H1 (cell line): ENCODE measurements at regions not wholly inside any gene's neighbourhood (a gene's known extent, or its start where the extent isn't known, plus 50 kb on each side); places are given as distances from the start of the nearest gene placed in this dataset.

Experiments used
- CTCF ChIA-PET: fragments of 300-600 bp; sonication (Branson Sonifier 250); formaldehyde crosslinking; loops from one replicate; lab custom pipeline; 2021; ENCODE audit not compliant: partially characterized antibody; lab: Charles Lee
- POLR2A ChIA-PET: fragments of 300-600 bp; sonication (Branson Sonifier 250); formaldehyde crosslinking; loops from one replicate; lab custom pipeline; 2021; ENCODE audit warnings: inconsistent platforms; ENCODE audit not compliant: partially characterized antibody; lab: Charles Lee
- DNase-seq, 2 experiments: peaks; one replicate each; pipeline versions ENCODE4 v3.0.0 to v3.0.0-alpha.2; 2010 to 2022; ENCODE audit warnings: low spot score in 2 of 2, low read depth in 1 of 2, mixed read lengths in 1 of 2
- FAIRE-seq: peaks from 2 replicates; lab custom pipeline; 2011; peaks lifted over from hg19 to GRCh38; lab: Jason Lieb, UNC
- H2AFZ ChIP-seq: 2 replicates; pipeline ENCODE4 v1.8.1; 2012; ENCODE audit warnings: low read length, inconsistent platforms
- H2AK5ac ChIP-seq: 2 replicates; pipeline ENCODE4 v1.6.1; 2013; ENCODE audit warnings: low read depth, low read length
- H2BK120ac ChIP-seq: replicated peaks from 2 replicates; pipeline ENCODE3; 2013; ENCODE audit warnings: low read depth, low read length, inconsistent platforms
- H2BK12ac ChIP-seq: 2 replicates; pipeline ENCODE4 v1.6.1; 2013; ENCODE audit warnings: low read depth, low read length
- H2BK15ac ChIP-seq: 2 replicates; pipeline ENCODE4 v1.6.1; 2013; ENCODE audit warnings: low read length
- H2BK20ac ChIP-seq: 2 replicates; pipeline ENCODE4 v1.6.1; 2013; ENCODE audit warnings: low read length
- H2BK5ac ChIP-seq: 2 replicates; pipeline ENCODE4 v1.6.1; 2013; ENCODE audit warnings: low read depth, low read length
- H3K14ac ChIP-seq: 2 replicates; pipeline ENCODE4 v1.6.1; 2013; ENCODE audit warnings: inconsistent platforms; ENCODE audit not compliant: insufficient read length
- H3K18ac ChIP-seq: 2 replicates; pipeline ENCODE4 v1.6.1; 2013; ENCODE audit warnings: low read length; ENCODE audit errors: extremely low read depth
- H3K23ac ChIP-seq: 2 replicates; pipeline ENCODE4 v1.6.1; 2013; ENCODE audit warnings: inconsistent platforms; ENCODE audit not compliant: insufficient read length
- H3K23me2 ChIP-seq: 2 replicates; pipeline ENCODE4 v1.6.1; 2013; ENCODE audit warnings: low read depth, low read length
- H3K27ac ChIP-seq: 2 replicates; pipeline ENCODE4 v1.6.1; 2011; ENCODE audit warnings: low read depth, low read length, inconsistent platforms
- H3K27me3 ChIP-seq, 4 experiments: replicated peaks in 1 of 4; 1 replicate in 1 of 4; 2 replicates in 3 of 4; pipeline versions ENCODE4 v1.6.1 to v1.8.1; 2011 to 2013; ENCODE audit warnings: low read length in 3 of 4, mild to moderate bottlenecking in 3 of 4, inconsistent platforms in 2 of 4, mixed read lengths in 2 of 4, moderate library complexity in 1 of 4; ENCODE audit not compliant: control insufficient read depth in 3 of 4, insufficient read depth in 3 of 4; ENCODE audit errors: extremely low read depth in 1 of 4
- H3K36me3 ChIP-seq, 4 experiments: 2 replicates each; pipeline versions ENCODE4 v1.6.1 to v1.8.1; 2011 to 2013; ENCODE audit warnings: mild to moderate bottlenecking in 4 of 4, low read length in 3 of 4, moderate library complexity in 2 of 4, control low read depth in 1 of 4, inconsistent platforms in 1 of 4; ENCODE audit not compliant: insufficient read depth in 4 of 4, control insufficient read depth in 2 of 4
- H3K4ac ChIP-seq: replicated peaks from 2 replicates; pipeline ENCODE3; 2013; ENCODE audit warnings: low read length, low read depth, mixed read lengths, inconsistent platforms; ENCODE audit not compliant: insufficient read length
- H3K4me1 ChIP-seq, 4 experiments: replicated peaks in 1 of 4; 1 replicate in 1 of 4; 2 replicates in 3 of 4; pipeline versions ENCODE4 v1.6.1 to v1.8.1; 2011 to 2013; ENCODE audit warnings: low read length in 3 of 4, inconsistent platforms in 2 of 4, mixed read lengths in 1 of 4; ENCODE audit not compliant: insufficient read depth in 4 of 4, control insufficient read depth in 3 of 4
- H3K4me2 ChIP-seq, 2 experiments: 2 replicates each; pipeline versions ENCODE4 v1.6.1 to v1.8.1; 2011 to 2013; ENCODE audit warnings: low read depth in 2 of 2, low read length in 2 of 2, control low read depth in 1 of 2, inconsistent platforms in 1 of 2, mild to moderate bottlenecking in 1 of 2; ENCODE audit not compliant: insufficient read depth in 1 of 2
- H3K4me3 ChIP-seq, 4 experiments: fragments of 200-600, 300-600 bp in 1 of 4; sonication (generic), shearing (Covaris generic), sonication (Bioruptor Twin) in 1 of 4; 2 replicates each; pipeline versions ENCODE4 v1.5.1 to v1.8.1; 2011 to 2016; ENCODE audit warnings: low read length in 4 of 4, low read depth in 3 of 4, control low read depth in 2 of 4, inconsistent platforms in 2 of 4, mild to moderate bottlenecking in 2 of 4, mixed read lengths in 1 of 4, moderate library complexity in 1 of 4; ENCODE audit not compliant: insufficient read depth in 2 of 4; ENCODE audit errors: extremely low read depth in 1 of 4
- H3K56ac ChIP-seq: replicated peaks from 2 replicates; pipeline ENCODE3; 2013; ENCODE audit warnings: low read depth, mild to moderate bottlenecking, mixed read lengths, low read length, inconsistent platforms; ENCODE audit not compliant: insufficient read length
- H3K79me1 ChIP-seq: 2 replicates; pipeline ENCODE4 v1.6.1; 2013; ENCODE audit warnings: low read depth, low read length, control low read depth
- H3K79me2 ChIP-seq, 2 experiments: 2 replicates each; pipeline versions ENCODE4 v1.6.1 to v1.8.1; 2012 to 2013; ENCODE audit warnings: low read length in 2 of 2, mild to moderate bottlenecking in 2 of 2, inconsistent platforms in 1 of 2; ENCODE audit not compliant: insufficient read depth in 2 of 2, control insufficient read depth in 1 of 2
- H3K9ac ChIP-seq, 4 experiments: replicated peaks in 1 of 4; 1 replicate in 1 of 4; 2 replicates in 3 of 4; pipeline versions ENCODE4 v1.6.1 to v1.8.1; 2011 to 2013; ENCODE audit warnings: low read depth in 3 of 4, low read length in 3 of 4, control low read depth in 2 of 4, mild to moderate bottlenecking in 2 of 4, moderate library complexity in 2 of 4, inconsistent platforms in 1 of 4; ENCODE audit errors: extremely low read depth in 1 of 4
- H3K9me3 ChIP-seq, 2 experiments: 2 replicates each; pipeline versions ENCODE4 v1.6.1 to v1.8.1; 2012 to 2013; ENCODE audit warnings: mild to moderate bottlenecking in 2 of 2, moderate library complexity in 2 of 2, control low read depth in 1 of 2, inconsistent platforms in 1 of 2, low read depth in 1 of 2, low read length in 1 of 2, mixed read lengths in 1 of 2; ENCODE audit not compliant: insufficient read depth in 2 of 2
- H4K20me1 ChIP-seq, 2 experiments: replicated peaks in 1 of 2; 2 replicates each; pipeline versions ENCODE3 to v1.8.1; 2011 to 2013; ENCODE audit warnings: inconsistent platforms in 2 of 2, low read length in 2 of 2, mild to moderate bottlenecking in 1 of 2; ENCODE audit not compliant: insufficient read depth in 2 of 2, control insufficient read depth in 1 of 2
- H4K5ac ChIP-seq: 2 replicates; pipeline ENCODE4 v1.6.1; 2013; ENCODE audit warnings: low read length, low read depth, mixed read lengths, inconsistent platforms; ENCODE audit not compliant: insufficient read length
- H4K8ac ChIP-seq: 2 replicates; pipeline ENCODE4 v1.8.0; 2013; ENCODE audit warnings: mild to moderate bottlenecking, moderate library complexity, low read length, inconsistent platforms; ENCODE audit not compliant: insufficient read depth; ENCODE audit errors: extremely low read depth
- H4K91ac ChIP-seq: replicated peaks from 2 replicates; pipeline ENCODE3; 2013; ENCODE audit warnings: low read length, mixed read lengths, inconsistent platforms; ENCODE audit not compliant: insufficient read length
- ATF3 ChIP-seq: IDR thresholded peaks from 2 replicates; pipeline ENCODE4 v1.6.1; 2011; ENCODE audit warnings: low read depth, mild to moderate bottlenecking, low read length; ENCODE audit not compliant: insufficient read depth
- BACH1 ChIP-seq: IDR thresholded peaks from 2 replicates; pipeline ENCODE4 v1.6.1; 2012; ENCODE audit warnings: low read length, improper control_type of control experiment
- GABPA ChIP-seq: IDR thresholded peaks from 2 replicates; pipeline ENCODE4 v1.6.1; 2011; ENCODE audit warnings: mild to moderate bottlenecking, low read length, moderate library complexity, borderline replicate concordance; ENCODE audit not compliant: insufficient read depth
- GTF2F1 ChIP-seq: IDR thresholded peaks from 2 replicates; pipeline ENCODE4 v1.6.1; 2012; ENCODE audit warnings: low read depth, low read length, improper control_type of control experiment, borderline replicate concordance
- HDAC2 ChIP-seq, 2 experiments: fragments of 300-600 bp in 1 of 2; sonication (generic) in 1 of 2; IDR thresholded peaks; 2 replicates each; pipeline ENCODE4 v1.6.1; 2011 to 2012; ENCODE audit warnings: low read depth in 2 of 2, low read length in 2 of 2, mild to moderate bottlenecking in 2 of 2, moderate library complexity in 2 of 2, borderline replicate concordance in 1 of 2, inconsistent platforms in 1 of 2
- HDAC6 ChIP-seq: IDR thresholded peaks from one replicate; pipeline ENCODE4 v1.7.1; 2012; ENCODE audit warnings: low read depth, mild to moderate bottlenecking, inconsistent platforms, low read length, moderate library complexity
- NRF1 ChIP-seq: IDR thresholded peaks from 2 replicates; pipeline ENCODE4 v1.6.1; 2011; ENCODE audit warnings: mild to moderate bottlenecking, low read depth, low read length, improper control_type of control experiment
- POLR2A ChIP-seq, 2 experiments: IDR thresholded peaks; 1 replicate in 1 of 2; 2 replicates in 1 of 2; pipeline ENCODE4 v1.6.1; 2011; ENCODE audit warnings: low read depth in 2 of 2, low read length in 2 of 2, mild to moderate bottlenecking in 2 of 2; ENCODE audit errors: control extremely low read depth in 1 of 2
- POLR2AphosphoS5 ChIP-seq: IDR thresholded peaks from 2 replicates; pipeline ENCODE4 v1.6.1; 2011; ENCODE audit warnings: low read depth, low read length
- RNF2 ChIP-seq: fragments of 200-900, 300-1000 bp; sonication (generic); IDR thresholded peaks from 2 replicates; pipeline ENCODE4 v1.7.1; 2016; ENCODE audit warnings: borderline replicate concordance, low read depth, mild to moderate bottlenecking, antibody characterized with exemption, low read length; ENCODE audit not compliant: poor library complexity, severe bottlenecking; ENCODE audit errors: missing control alignments
- SIN3A ChIP-seq, 2 experiments: IDR thresholded peaks in 1 of 2; conservative IDR thresholded peaks in 1 of 2; 2 replicates each; pipeline ENCODE4 v1.6.1; 2011 to 2012; ENCODE audit warnings: low read length in 2 of 2, improper control_type of control experiment in 1 of 2, low read depth in 1 of 2, mild to moderate bottlenecking in 1 of 2
- SP4 ChIP-seq: IDR thresholded peaks from 2 replicates; pipeline ENCODE4 v1.6.1; 2012; ENCODE audit warnings: low read length, inconsistent platforms
- SUZ12 ChIP-seq: fragments of 200-600 bp; sonication (generic); IDR thresholded peaks from 2 replicates; pipeline ENCODE4 v1.6.1; 2012; ENCODE audit warnings: mild to moderate bottlenecking, inconsistent platforms, low read length, moderate library complexity, mixed read lengths
- WGBS, 2 experiments: shearing (Covaris generic) in 1 of 2; methylation state at CpG; one replicate each; pipeline versions ENCODE4 v1.1.6 to v1.1.7; 2013 to 2015; ENCODE audit warnings: low lambda C conversion rate in 2 of 2, mixed read lengths in 2 of 2, inconsistent platforms in 1 of 2, low coverage in 1 of 2, missing lambda C conversion rate in 1 of 2; ENCODE audit not compliant: insufficient replicate concordance in 2 of 2, insufficient coverage in 1 of 2, insufficient read length in 1 of 2; ENCODE audit errors: extremely low coverage in 1 of 2, missing lambda C conversion rate in 1 of 2; 5-methylcytosine and 5-hydroxymethylcytosine counted together
- TF ChIP-seq, protein P1 (sequence below): IDR thresholded peaks from 2 replicates; pipeline ENCODE4 v1.6.1; 2012; ENCODE audit warnings: inconsistent platforms

- Histone ChIP-seq H2BK12ac (no peak overlapping the region), H4K5ac (no peak overlapping the region), H3K79me2 (no peaks in the 10 kb centered on the region), H3K9me3 (no peaks in the 10 kb centered on the region), H3K36me3 (no peaks in the 10 kb centered on the region), H3K56ac (no peak overlapping the region), H3K23me2 (no peaks in the 10 kb centered on the region), H3K18ac (no peak overlapping the region), H3K79me1 (no peaks in the 10 kb centered on the region), H3K9ac (no peak overlapping the region), H3K14ac (no peak overlapping the region), H2BK120ac (no peak overlapping the region), H2BK20ac (no peak overlapping the region), H3K4ac (no peak overlapping the region), H3K4me3 (no peak overlapping the region), H2AFZ (no peak overlapping the region), H3K23ac (no peak overlapping the region), H2BK15ac (no peak overlapping the region), H4K91ac (no peak overlapping the region), H3K4me2 (no peak overlapping the region), H3K27ac (no peak overlapping the region), H2AK5ac (no peak overlapping the region), H2BK5ac (no peak overlapping the region), H4K8ac (no peak overlapping the region), H3K27me3 (no peaks in the 10 kb centered on the region), H4K20me1 (no peaks in the 10 kb centered on the region), H3K4me1 (no peaks in the 10 kb centered on the region)
- DNase-seq = no peak
- FAIRE-seq = no peak
- ChIA-PET CTCF (no interaction called here), POLR2A (no interaction called here)
- 67% methylated on average over 2 of the region's 2 CpGs; no CpG with 5 or more reads in 1 of the 2 experiments for WGBS, 2 experiments
- TF ChIP-seq SUZ12 = no peak
- TF ChIP-seq BACH1 = no peak
- TF ChIP-seq GABPA = no peak
- TF ChIP-seq, protein P1, sequence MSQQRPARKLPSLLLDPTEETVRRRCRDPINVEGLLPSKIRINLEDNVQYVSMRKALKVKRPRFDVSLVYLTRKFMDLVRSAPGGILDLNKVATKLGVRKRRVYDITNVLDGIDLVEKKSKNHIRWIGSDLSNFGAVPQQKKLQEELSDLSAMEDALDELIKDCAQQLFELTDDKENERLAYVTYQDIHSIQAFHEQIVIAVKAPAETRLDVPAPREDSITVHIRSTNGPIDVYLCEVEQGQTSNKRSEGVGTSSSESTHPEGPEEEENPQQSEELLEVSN = no peak
- TF ChIP-seq SP4 = no peak
- TF ChIP-seq POLR2A (IDR thresholded peaks at IDR 0.05; ENCODE audit: control extremely low read depth in 1 of 2, low read depth in 2 of 2, low read length in 2 of 2) = no peak
- TF ChIP-seq HDAC6 = no peak
- no peak for TF ChIP-seq ATF3
- no peak for TF ChIP-seq RNF2
- no peak for TF ChIP-seq POLR2AphosphoS5
- TF ChIP-seq NRF1 = no peak
- no peak for TF ChIP-seq GTF2F1
- no peak for TF ChIP-seq HDAC2 (IDR thresholded peaks at IDR 0.05; ENCODE audit: borderline replicate concordance in 1 of 2, low read depth in 2 of 2, low read length in 2 of 2)
- no peak for TF ChIP-seq SIN3A (conservative IDR thresholded peaks at IDR 0.05 in 1 of 2, IDR thresholded peaks at IDR 0.05 in 1 of 2; ENCODE audit: low read depth in 1 of 2, low read length in 2 of 2)
These were observed 61.8 kb downstream of the MRPL57 start for GRCh38 chr13:21238267-21238666.
